LNCAP (cell line): ENCODE measurements at regions not wholly inside any gene's neighbourhood (a gene's known extent, or its start where the extent isn't known, plus 50 kb on each side); places are given as distances from the start of the nearest gene placed in this dataset.
A peak's percentile ranks its signal among the peaks of the same experiment; 100 is the strongest.

ENCODE experiments used
- CTCF ChIP-seq: fragments of 450-650 bp; IDR thresholded peaks from 2 replicates; pipeline ENCODE4 v1.5.1; 2017; ENCODE audit warnings: mild to moderate bottlenecking

GRCh38 chr2:176820371-176820932 lies 392.1 kb upstream of the HNRNPA3 start:
- TF ChIP-seq CTCF = no peak

- TF ChIP-seq CTCF = no peak
Measured at GRCh38 chr2:176821350-176821749, 391.2 kb upstream of the HNRNPA3 start.

- no peak for TF ChIP-seq CTCF
Measured at GRCh38 chr2:176822060-176822459, 390.5 kb upstream of the HNRNPA3 start.

DNA sequence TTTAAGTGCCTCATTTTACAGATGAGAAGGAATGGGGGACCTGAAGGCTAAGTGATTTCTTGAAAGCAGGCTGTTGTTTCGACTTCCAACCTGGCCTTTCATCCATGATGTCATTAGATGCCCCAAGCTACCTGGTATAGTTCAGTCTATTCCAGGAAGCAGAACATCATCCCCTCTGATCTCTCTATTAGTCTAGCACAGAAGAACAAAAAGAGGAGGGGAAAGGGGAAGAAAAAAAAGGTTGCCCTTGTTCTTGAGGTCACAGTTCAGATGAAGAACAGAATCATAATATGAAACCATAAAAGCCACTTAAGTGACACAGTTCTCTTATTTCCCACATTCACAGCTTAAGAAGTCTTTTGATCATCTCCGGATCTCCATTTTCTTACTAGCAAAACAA lies 386.2 kb upstream of the HNRNPA3 start:
- TF ChIP-seq CTCF = no peak

DNA sequence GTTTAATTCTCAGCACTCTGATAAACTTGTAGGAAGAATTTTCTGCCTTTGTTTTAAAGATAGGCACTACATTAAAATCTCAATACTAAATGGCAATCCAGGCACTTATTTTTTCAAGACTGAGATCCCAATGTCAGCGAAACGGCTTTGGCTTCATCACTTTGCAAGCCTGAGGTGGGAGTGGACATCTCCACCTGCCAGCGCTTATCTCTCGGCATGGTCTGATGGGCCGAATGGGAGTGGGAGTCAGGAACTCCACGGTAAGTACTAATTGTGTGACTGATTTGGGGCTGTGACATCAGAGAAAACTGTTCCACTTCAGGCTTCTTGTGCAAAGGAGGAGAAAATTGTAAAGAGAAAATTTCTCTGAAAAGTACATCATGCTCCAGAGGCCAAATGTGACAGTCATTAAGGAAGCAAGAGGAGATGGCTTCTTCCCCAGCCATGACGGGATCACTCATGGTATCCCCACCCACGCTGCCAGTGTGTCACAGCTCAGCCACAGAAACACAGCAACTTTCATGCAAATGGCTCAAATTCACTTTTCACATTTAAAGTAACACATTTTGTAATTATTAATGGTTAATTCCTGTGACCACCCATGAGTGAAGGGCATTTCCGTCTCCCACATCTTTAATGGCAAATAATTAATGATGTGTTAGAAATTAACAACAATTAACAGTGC lies 385.5 kb upstream of the HNRNPA3 start:
- TF ChIP-seq CTCF = no peak

DNA sequence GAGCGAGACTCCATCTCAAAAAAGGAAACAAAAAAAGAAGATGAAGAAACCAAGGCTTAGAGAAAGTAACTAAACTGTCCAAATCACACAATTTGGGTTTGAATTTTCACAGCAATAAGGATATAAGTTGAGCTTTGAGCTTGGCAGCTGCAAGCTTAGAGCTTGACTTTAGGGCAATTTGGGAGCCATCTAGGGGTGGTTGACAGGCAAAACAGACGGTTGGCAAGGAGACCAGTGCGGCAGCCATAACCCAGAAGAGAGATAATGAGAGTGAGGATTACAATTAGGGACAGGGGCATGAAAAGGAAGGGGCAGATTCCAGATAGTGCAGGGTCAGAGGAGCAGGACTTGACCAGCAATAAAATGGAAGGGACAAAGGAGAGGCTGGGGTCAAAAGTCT lies 382.2 kb upstream of the HNRNPA3 start:
- peak; percentile 22; the same call in 1 of the 2 replicates for TF ChIP-seq CTCF

GRCh38 chr2:176832086-176832485 lies 380.5 kb upstream of the HNRNPA3 start:
- TF ChIP-seq CTCF = no peak
